Lower leg skin (tissue), 3 donors: ENCODE measurements at regions not wholly inside any gene's neighbourhood (a gene's known extent, or its start where the extent isn't known, plus 50 kb on each side); places are given as distances from the start of the nearest gene placed in this dataset.
"Not testable (repeated sequence)": the region's sequence is repeated elsewhere in the genome, so short reads cannot be mapped to it uniquely, and the experiment has no call there.

ENCODE experiments used
- POLR2A ChIP-seq, 2 donors: fragments of 450-650 bp; IDR thresholded peaks; one replicate each; pipeline ENCODE4 v1.6.1; 2016 to 2017; ENCODE audit warnings: antibody characterized with exemption in 2 of 2, mild to moderate bottlenecking in 1 of 2, moderate library complexity in 1 of 2
- TF ChIP-seq, protein P1 (sequence below), 3 donors: fragments of 450-650 bp; IDR thresholded peaks; one replicate each; pipeline ENCODE4 v1.5.1; 2016; ENCODE audit warnings: antibody characterized with exemption in 3 of 3, mild to moderate bottlenecking in 3 of 3, moderate library complexity in 2 of 3

DNA sequence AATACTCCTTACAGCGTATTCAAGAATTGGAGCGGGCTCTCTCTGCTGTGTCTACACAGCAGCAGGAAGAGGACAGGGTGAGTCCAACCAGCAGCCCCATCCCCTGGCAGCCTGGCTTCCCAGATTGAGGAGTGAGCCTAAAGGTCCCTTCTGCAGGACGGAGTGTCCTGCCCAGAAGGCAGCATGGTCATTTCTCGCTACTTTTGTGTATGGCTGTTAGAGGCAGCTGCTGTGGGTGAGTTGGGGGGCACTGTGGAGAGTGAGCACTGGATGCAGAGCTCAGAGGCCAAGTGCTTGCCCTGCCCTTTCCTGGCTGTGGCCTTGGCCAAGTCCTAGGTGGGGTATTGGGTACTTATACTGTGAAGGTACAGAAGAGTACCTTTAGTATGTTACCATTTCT, 62.3 kb upstream of the UBE2Q2 start:
- TF ChIP-seq, protein P1, sequence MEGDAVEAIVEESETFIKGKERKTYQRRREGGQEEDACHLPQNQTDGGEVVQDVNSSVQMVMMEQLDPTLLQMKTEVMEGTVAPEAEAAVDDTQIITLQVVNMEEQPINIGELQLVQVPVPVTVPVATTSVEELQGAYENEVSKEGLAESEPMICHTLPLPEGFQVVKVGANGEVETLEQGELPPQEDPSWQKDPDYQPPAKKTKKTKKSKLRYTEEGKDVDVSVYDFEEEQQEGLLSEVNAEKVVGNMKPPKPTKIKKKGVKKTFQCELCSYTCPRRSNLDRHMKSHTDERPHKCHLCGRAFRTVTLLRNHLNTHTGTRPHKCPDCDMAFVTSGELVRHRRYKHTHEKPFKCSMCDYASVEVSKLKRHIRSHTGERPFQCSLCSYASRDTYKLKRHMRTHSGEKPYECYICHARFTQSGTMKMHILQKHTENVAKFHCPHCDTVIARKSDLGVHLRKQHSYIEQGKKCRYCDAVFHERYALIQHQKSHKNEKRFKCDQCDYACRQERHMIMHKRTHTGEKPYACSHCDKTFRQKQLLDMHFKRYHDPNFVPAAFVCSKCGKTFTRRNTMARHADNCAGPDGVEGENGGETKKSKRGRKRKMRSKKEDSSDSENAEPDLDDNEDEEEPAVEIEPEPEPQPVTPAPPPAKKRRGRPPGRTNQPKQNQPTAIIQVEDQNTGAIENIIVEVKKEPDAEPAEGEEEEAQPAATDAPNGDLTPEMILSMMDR (IDR thresholded peaks at IDR 0.05), result not testable (repeated sequence)
- TF ChIP-seq POLR2A (IDR thresholded peaks at IDR 0.05), result not testable (repeated sequence)
